ENCODE measurements at regions not wholly inside any gene's neighbourhood (a gene's known extent, or its start where the extent isn't known, plus 50 kb on each side); places are given as distances from the start of the nearest gene placed in this dataset.

- no peak for TF ChIP-seq CTCF (IDR thresholded peaks at IDR 0.05)
- no peak for DNase-seq (ENCODE audit: low spot score)
- ATAC-seq (ENCODE audit: insufficient number of reproducible peaks, low FRiP score, low read depth): no peak
- Histone ChIP-seq H3K4me3 (no peak overlapping the region), H3K9me3 (no peaks in the 10 kb centered on the region), H3K4me1 (ENCODE audit: control insufficient read depth in 1 of 2, low read depth in 2 of 2) (no peaks in the 10 kb centered on the region), H3K27ac (no peak overlapping the region), H3K36me3 (no peaks in the 10 kb centered on the region), H3K27me3 (replicated peaks; ENCODE audit: insufficient read depth) (no peaks in the 10 kb centered on the region)
These were observed 210.9 kb upstream of the GGTLC1 start for GRCh38 chr20:24199501-24199900.

- DNase-seq (ENCODE audit: low spot score) (no peak), ATAC-seq (ENCODE audit: insufficient number of reproducible peaks, low FRiP score, low read depth) (no peak)
- Histone ChIP-seq H3K27me3 (replicated peaks; ENCODE audit: insufficient read depth) (no peaks in the 10 kb centered on the region), H3K36me3 (no peaks in the 10 kb centered on the region), H3K4me3 (no peak overlapping the region), H3K9me3 (peaks cover 4% of the 10 kb centered on the region), H3K27ac (no peak overlapping the region), H3K4me1 (ENCODE audit: control insufficient read depth in 1 of 2, low read depth in 2 of 2) (no peaks in the 10 kb centered on the region)
- no peak for TF ChIP-seq CTCF (IDR thresholded peaks at IDR 0.05)
These were observed 205.6 kb upstream of the GGTLC1 start for GRCh38 chr20:24194143-24194542.

- DNase-seq (ENCODE audit: low spot score): no peak
- H3K27me3 ChIP-seq (replicated peaks; ENCODE audit: insufficient read depth): no peaks in the 10 kb centered on the region
- peaks cover 4% of the 10 kb centered on the region for H3K9me3 ChIP-seq
- H3K27ac ChIP-seq: no peak overlapping the region
- no peak for ATAC-seq (ENCODE audit: insufficient number of reproducible peaks, low FRiP score, low read depth)
- no peaks in the 10 kb centered on the region for H3K4me1 ChIP-seq (ENCODE audit: control insufficient read depth in 1 of 2, low read depth in 2 of 2)
- no peak overlapping the region for H3K4me3 ChIP-seq
- no peaks in the 10 kb centered on the region for H3K36me3 ChIP-seq
- no peak for TF ChIP-seq CTCF (IDR thresholded peaks at IDR 0.05)
These were observed 202.3 kb upstream of the GGTLC1 start for GRCh38 chr20:24190905-24191304.

DNA sequence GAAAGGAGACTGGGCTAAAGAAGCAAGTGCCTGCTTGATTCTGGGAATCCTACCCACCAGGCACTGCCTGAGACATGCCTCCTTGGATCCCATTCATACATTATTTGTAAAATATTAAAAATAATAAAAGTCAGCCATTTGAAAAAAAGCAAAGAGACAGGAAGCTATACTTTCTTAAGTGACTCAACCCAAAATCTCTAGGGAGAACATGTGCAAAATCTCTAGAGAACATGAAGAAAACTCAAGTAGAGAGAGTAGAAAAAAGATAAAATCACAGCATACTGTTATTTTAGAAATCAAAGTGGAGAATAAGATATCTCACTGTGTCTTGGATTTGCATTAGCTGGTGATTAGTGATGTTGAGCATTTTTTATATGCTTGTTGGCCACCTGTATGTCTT, 197.2 kb upstream of the GGTLC1 start:
- Histone ChIP-seq H3K36me3 (no peaks in the 10 kb centered on the region), H3K27ac (no peak overlapping the region), H3K9me3 (peaks cover 4% of the 10 kb centered on the region), H3K4me3 (no peak overlapping the region), H3K27me3 (replicated peaks; ENCODE audit: insufficient read depth) (no peaks in the 10 kb centered on the region), H3K4me1 (ENCODE audit: control insufficient read depth in 1 of 2, low read depth in 2 of 2) (no peaks in the 10 kb centered on the region)
- TF ChIP-seq CTCF (IDR thresholded peaks at IDR 0.05): no peak
- ATAC-seq (ENCODE audit: insufficient number of reproducible peaks, low FRiP score, low read depth) (no peak), DNase-seq (ENCODE audit: low spot score) (no peak)

DNA sequence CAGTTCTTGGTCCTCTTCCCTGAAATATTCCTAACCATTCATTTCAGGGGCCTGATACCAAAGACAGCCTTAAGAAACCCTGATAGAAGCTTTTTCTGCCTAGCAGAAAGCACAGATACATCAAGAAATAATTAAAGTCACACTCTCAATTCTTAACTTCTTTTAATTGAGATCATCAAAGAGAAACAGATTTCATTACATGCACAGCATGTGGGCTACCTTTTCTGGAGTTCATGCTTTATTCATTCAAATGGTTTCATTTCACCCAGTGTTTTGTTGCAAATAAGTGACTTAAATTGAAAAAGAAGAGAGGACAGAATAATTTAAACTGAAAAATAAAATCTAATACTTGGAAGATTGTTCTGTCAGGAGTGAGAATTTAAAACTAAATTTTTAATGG, 192.6 kb upstream of the GGTLC1 start:
- ATAC-seq (ENCODE audit: insufficient number of reproducible peaks, low FRiP score, low read depth) (no peak), DNase-seq (ENCODE audit: low spot score) (no peak)

More for the DNA sequence above, 192.6 kb upstream of the GGTLC1 start:
- Histone ChIP-seq H3K9me3 (no peaks in the 10 kb centered on the region), H3K36me3 (no peaks in the 10 kb centered on the region), H3K4me3 (no peak overlapping the region), H3K27ac (no peak overlapping the region), H3K27me3 (replicated peaks; ENCODE audit: insufficient read depth) (no peaks in the 10 kb centered on the region), H3K4me1 (ENCODE audit: control insufficient read depth in 1 of 2, low read depth in 2 of 2) (no peaks in the 10 kb centered on the region)
- no peak for TF ChIP-seq CTCF (IDR thresholded peaks at IDR 0.05)
